Left kidney (tissue), 1 donor: ENCODE measurements at regions not wholly inside any gene's neighbourhood (a gene's known extent, or its start where the extent isn't known, plus 50 kb on each side); places are given as distances from the start of the nearest gene placed in this dataset.
"Not testable (repeated sequence)": the region's sequence is repeated elsewhere in the genome, so short reads cannot be mapped to it uniquely, and the experiment has no call there.

Experiments used
- DNase-seq: peaks from one replicate; pipeline ENCODE4 v3.0.0-alpha.2; 2013

DNA sequence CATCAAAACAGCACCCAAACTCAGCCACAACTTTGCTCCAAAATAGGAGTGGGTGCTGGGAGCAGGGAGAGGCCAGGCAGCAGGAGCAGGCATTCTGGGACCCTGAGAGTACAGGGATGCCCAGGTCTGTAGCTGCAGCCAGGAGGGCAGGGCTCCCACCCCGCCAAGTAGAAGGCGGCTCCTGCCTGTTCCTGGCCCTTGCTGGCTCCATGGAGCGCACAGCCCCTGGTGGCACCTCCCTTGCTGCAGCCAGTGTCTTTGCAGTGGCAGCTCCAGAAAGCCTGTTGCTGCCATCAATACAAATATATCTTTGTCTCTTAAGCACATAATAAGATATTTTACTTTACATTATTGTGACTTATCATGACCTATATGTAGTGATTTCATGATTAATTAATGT, 1096.5 kb downstream of the FSCB start:
- no peak for DNase-seq

GRCh38 chr14:43408472-43408871, 1098.6 kb downstream of the FSCB start:
- no peak for DNase-seq

DNA sequence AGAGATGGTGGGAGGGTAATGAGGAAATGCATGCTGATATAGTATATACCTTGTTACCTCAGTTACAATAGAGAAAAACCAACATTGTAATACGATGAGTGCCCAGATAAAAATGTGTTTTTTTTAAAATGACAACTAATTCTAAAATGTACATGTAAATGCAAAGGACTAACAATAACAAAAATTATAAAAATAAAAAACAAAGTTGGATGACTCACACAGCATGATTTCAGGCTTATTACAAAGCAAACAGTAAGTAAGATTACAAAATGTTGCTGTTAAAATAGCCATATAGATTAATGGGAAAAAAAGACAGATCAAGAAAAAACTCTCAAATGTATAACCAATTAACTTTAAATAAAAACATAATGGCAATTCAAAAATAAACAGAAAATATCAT, 1099.4 kb downstream of the FSCB start:
- no peak for DNase-seq

GRCh38 chr14:43406931-43407330, 1100.2 kb downstream of the FSCB start:
- no peak for DNase-seq

DNA sequence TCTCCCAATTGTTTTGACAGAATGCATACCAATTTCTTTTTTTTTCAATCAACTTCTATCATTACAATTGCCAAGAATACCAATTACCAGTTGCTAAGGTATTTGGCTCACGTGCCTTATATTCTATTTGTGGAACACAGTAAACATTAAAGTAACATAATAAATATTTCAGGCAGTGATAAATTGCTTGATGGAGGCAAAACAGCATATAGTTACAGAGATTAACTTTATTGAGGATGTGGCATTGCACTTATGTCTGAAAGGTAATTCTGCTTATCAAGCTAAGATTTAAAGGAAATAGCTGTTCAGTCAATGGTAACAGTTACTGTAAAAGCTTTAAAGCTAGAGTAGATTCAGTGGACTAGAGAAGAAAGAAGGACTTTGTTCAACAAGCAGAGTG, 1107.8 kb downstream of the FSCB start:
- no peak for DNase-seq

DNA sequence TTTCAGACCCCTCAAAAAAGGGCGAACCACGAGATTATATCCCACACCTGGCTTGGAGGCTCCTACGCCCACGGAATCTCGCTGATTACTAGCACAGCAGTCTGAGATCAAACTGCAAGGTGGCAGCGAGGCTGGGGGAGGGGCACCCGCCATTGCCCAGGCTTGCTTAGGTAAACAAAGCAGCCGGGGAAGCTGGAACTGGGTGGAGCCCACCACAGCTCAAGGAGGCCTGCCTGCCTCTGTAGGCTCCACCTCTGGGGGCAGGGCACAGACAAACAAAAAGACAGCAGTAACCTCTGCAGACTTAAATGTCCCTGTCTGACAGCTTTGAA, 1136.6 kb downstream of the FSCB start:
- not testable (repeated sequence) for DNase-seq

- DNase-seq: no peak
Measured at GRCh38 chr14:43369710-43370564, 1137.1 kb downstream of the FSCB start.

DNA sequence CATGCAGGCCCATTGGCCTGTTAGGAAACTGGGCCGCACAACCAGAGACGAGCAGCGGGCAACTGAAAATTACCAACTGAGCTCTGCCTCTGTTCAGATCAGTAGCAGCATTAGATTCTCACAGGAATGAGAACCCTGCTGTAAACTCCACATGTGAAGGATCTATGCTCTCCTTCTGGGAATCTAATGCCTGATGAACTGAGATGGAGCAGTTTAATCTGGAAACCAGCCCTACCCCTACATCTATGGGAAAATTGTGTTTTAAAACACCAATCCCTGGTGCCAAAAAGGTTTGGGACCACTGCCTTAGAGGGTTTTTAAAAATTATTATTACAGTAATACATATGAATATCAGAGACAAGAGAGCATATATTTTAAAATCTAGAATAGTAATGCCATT, 1144.5 kb downstream of the FSCB start:
- DNase-seq: no peak

DNA sequence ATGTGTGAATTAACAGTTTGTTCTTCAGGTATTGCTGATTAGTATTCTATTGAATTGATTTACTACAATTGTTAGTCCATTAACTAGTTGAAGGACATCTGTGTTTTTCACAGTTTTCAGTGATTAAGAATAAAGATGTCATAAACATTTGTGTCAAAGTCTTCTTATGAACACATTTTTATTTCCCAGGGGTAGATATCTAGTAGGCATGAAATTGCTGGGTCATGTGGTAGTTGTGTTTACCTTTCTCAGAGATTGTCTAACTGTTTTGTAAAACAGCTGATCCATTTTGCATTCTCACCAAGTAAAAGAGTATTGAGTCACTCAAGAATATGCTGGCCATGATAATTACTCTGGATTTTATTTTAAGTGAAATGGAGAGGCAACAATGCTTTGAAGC, 1145.3 kb downstream of the FSCB start:
- no peak for DNase-seq

GRCh38 chr14:43360239-43360638, 1146.8 kb downstream of the FSCB start:
- no peak for DNase-seq

- no peak for DNase-seq
Measured at GRCh38 chr14:43359317-43359716, 1147.8 kb downstream of the FSCB start.

- DNase-seq: no peak
Measured at GRCh38 chr14:43356979-43357545, 1150.0 kb downstream of the FSCB start.

DNA sequence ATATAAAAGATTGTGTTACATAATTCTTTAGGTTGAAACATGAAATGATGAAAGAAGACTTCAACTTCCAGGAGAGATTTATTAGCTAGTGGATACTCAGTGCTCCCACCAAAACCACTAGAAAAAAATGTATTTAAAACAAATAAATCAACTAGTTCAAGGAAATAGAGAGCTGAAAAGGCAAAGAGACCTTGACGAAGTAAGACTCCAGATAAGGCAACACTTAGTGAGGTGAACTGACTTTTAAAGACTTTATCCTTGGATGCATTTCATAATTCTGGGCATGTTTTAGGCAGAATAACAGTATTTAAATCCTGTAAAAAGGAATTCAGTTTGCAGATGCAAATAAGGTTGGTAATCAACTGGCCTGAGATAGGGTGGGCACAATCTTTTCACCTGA, 1150.7 kb downstream of the FSCB start:
- DNase-seq: no peak

DNA sequence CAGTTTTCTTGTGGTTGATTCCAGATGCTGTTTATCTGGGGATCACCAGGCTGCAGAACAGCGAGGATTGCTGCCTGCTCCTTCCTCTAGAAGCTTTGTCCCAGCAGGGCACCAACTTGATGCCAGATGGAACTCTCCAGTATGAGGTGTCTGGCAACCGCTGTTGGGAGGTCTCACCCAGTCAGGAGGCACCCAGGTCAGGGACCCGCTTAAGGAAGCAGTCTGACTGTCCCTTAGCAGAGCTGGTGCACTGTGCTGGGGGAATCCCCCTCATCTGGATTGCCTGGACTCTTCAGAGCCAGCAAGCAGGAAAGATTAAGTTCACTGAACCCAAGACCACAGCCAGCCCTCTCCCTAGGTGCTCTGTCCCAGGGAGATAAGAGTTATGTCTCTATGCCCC, 1165.2 kb downstream of the FSCB start:
- no peak for DNase-seq

DNA sequence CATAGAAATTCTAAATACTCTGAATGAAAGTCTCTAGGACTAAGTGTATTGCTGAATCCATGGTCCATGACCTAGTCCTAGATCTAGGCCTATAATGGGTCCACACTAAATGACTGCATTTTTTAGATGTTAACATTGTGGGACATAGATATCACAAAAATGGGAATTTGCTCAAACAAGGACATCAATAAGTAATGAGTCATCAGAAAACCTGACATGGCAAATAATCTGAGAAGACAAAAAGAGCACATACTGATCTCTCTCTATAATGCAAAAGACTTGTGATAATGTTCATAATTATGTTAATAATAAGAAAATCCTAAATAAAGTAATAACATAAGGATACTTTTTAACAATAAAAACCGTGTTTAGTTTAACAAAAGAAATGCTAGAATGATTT, 1168.4 kb downstream of the FSCB start:
- DNase-seq: no peak

- DNase-seq: no peak
Measured at GRCh38 chr14:43336351-43336750, 1170.7 kb downstream of the FSCB start.

DNA sequence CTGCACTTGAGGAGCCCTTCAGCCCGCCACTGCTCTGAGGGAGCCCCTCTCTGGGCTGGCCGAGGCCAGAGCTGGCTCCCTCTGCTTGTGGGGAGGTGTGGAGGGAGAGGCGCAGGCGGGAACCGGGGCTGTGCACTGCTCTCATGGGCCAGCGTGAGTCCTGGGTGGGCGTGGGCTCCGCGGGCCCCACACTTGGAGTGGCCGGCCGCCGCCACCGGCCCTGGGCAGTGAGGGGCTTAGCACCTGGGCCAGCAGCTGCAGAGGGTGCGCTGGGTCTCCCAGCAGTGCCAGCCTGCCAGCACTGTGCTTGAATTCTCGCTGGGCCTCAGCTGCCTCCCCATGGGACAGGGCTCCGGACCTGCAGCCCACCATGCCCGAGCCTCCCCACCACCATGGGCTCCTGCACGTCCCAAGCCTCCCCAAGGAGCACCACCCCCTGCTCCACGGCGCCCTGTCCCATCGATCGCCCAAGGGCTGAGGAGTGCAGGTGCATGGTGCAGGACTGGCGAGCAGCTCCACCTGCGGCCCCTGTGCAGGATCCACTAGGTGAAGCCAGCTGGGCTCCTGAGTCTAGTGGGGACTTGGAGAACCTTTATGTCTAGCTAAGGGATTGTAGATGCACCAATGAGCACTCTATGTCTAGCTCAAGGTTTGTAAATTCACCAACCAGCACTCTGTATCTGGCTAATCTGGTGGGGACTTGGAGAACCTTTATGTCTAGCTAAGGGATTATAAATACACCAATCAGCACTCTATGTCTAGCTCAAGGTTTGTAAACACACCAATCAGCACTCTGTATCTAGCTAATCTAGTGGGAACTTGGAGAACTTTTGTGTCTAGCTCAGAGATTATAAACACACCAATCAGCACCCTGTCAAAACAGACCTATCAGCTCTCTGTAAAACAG, 1180.3 kb downstream of the FSCB start:
- DNase-seq: not testable (repeated sequence)

DNA sequence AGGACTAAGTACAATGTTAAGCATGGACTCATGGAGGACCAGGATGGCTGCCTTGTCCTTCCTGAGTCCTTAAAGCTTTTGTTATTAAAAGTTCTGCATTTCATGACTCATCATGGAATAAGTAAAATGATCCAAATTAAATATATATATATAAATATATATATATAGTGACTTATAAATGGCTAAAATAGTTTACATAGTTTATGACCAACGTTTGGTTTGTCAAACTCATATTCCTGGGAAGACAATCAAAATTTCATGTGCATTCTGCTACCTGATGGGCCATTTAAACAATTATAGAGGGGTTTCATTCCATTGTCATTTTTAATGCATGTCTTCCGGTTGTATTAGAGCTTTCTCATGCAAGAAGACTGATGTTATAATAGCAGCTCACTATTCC, 1190.7 kb downstream of the FSCB start:
- no peak for DNase-seq

- DNase-seq: no peak
Measured at GRCh38 chr14:43313719-43314118, 1193.4 kb downstream of the FSCB start.

- no peak for DNase-seq
Measured at GRCh38 chr14:43308421-43309110, 1198.5 kb downstream of the FSCB start.

- no peak for DNase-seq
Measured at GRCh38 chr14:43307836-43308235, 1199.2 kb downstream of the FSCB start.

- no peak for DNase-seq
Measured at GRCh38 chr14:43306053-43306452, 1201.0 kb downstream of the FSCB start.
